Thoracic aorta (tissue), 2 donors: ENCODE measurements at regions not wholly inside any gene's neighbourhood (a gene's known extent, or its start where the extent isn't known, plus 50 kb on each side); places are given as distances from the start of the nearest gene placed in this dataset.

Experiments used
- ATAC-seq: fragments of 150-250 bp; one replicate; pipeline ENCODE4 v1.8.0; 2017; ENCODE audit warnings: low read depth; ENCODE audit not compliant: insufficient number of reproducible peaks, low FRiP score
- DNase-seq: peaks from one replicate; pipeline ENCODE4 v3.0.0-alpha.2; 2020; ENCODE audit warnings: low spot score
- H3K27ac ChIP-seq, 2 donors: fragments of 200-600 bp; sonication (generic); 1 replicate in 1 of 2; 2 replicates in 1 of 2; pipeline ENCODE4 v1.5.1; 2016; ENCODE audit warnings: mild to moderate bottlenecking in 2 of 2, moderate library complexity in 2 of 2
- H3K27me3 ChIP-seq: fragments of 200-600 bp; sonication (generic); replicated peaks from 2 replicates; pipeline ENCODE4 v1.6.0; 2016; ENCODE audit warnings: mild to moderate bottlenecking; ENCODE audit not compliant: insufficient read depth
- H3K36me3 ChIP-seq: fragments of 200-600 bp; sonication (generic); one replicate; pipeline ENCODE4 v1.5.1; 2016
- H3K4me1 ChIP-seq, 2 donors: fragments of 200-600 bp; sonication (generic); 1 replicate in 1 of 2; 2 replicates in 1 of 2; pipeline versions ENCODE4 v1.5.1 to v1.6.0; 2016; ENCODE audit warnings: low read depth in 2 of 2, mild to moderate bottlenecking in 1 of 2; ENCODE audit not compliant: control insufficient read depth in 1 of 2
- H3K4me3 ChIP-seq: fragments of 200-600 bp; sonication (generic); 2 replicates; pipeline ENCODE4 v1.5.1; 2016; ENCODE audit warnings: mild to moderate bottlenecking
- H3K9me3 ChIP-seq: fragments of 200-600 bp; sonication (generic); 2 replicates; pipeline ENCODE4 v1.5.1; 2016
- CTCF ChIP-seq: fragments of 200-600 bp; sonication (generic); IDR thresholded peaks from one replicate; pipeline ENCODE4 v1.5.1; 2019; ENCODE audit warnings: antibody characterized with exemption

- no peak for ATAC-seq
- no peak for DNase-seq
- no peaks in the 10 kb centered on the region for H3K36me3 ChIP-seq
- H3K27me3 ChIP-seq = no peaks in the 10 kb centered on the region
- no peaks in the 10 kb centered on the region for H3K9me3 ChIP-seq
- H3K4me1 ChIP-seq = no peaks in the 10 kb centered on the region
- H3K27ac ChIP-seq = no peak overlapping the region
- H3K4me3 ChIP-seq = no peak overlapping the region
- no peak for TF ChIP-seq CTCF
These were observed 1325.0 kb upstream of the GOT2 start for GRCh38 chr16:60059141-60059540.

- H3K4me1 ChIP-seq = no peaks in the 10 kb centered on the region
- no peaks in the 10 kb centered on the region for H3K36me3 ChIP-seq
- no peaks in the 10 kb centered on the region for H3K27me3 ChIP-seq
- no peak for TF ChIP-seq CTCF
- no peak overlapping the region for H3K27ac ChIP-seq
- no peak overlapping the region for H3K4me3 ChIP-seq
- no peak for ATAC-seq
- H3K9me3 ChIP-seq = no peaks in the 10 kb centered on the region
- no peak for DNase-seq
These were observed 1307.6 kb upstream of the GOT2 start for GRCh38 chr16:60041671-60042070.

- Histone ChIP-seq H3K27me3 (no peaks in the 10 kb centered on the region), H3K4me1 (no peaks in the 10 kb centered on the region), H3K36me3 (no peaks in the 10 kb centered on the region), H3K9me3 (no peaks in the 10 kb centered on the region), H3K27ac (no peak overlapping the region), H3K4me3 (no peak overlapping the region)
- TF ChIP-seq CTCF = no peak
- ATAC-seq (no peak), DNase-seq (no peak)
These were observed 1297.6 kb upstream of the GOT2 start for GRCh38 chr16:60031740-60032139.

GRCh38 chr16:60027351-60027750 is 1293.2 kb upstream of the GOT2 start:
- no peak overlapping the region for H3K4me3 ChIP-seq
- H3K9me3 ChIP-seq = no peaks in the 10 kb centered on the region
- ATAC-seq = no peak
- H3K4me1 ChIP-seq = no peaks in the 10 kb centered on the region
- no peaks in the 10 kb centered on the region for H3K36me3 ChIP-seq
- H3K27me3 ChIP-seq = no peaks in the 10 kb centered on the region
- no peak overlapping the region for H3K27ac ChIP-seq
- no peak for TF ChIP-seq CTCF
- no peak for DNase-seq

- no peak for DNase-seq
- no peak for TF ChIP-seq CTCF
- H3K4me3 ChIP-seq = no peak overlapping the region
- no peak overlapping the region for H3K27ac ChIP-seq
- no peaks in the 10 kb centered on the region for H3K9me3 ChIP-seq
- no peaks in the 10 kb centered on the region for H3K4me1 ChIP-seq
- H3K27me3 ChIP-seq = no peaks in the 10 kb centered on the region
- ATAC-seq = no peak
- no peaks in the 10 kb centered on the region for H3K36me3 ChIP-seq
These were observed 1279.0 kb upstream of the GOT2 start for GRCh38 chr16:60013076-60013475.
